GM18951 (cell line): ENCODE measurements at regions not wholly inside any gene's neighbourhood (a gene's known extent, or its start where the extent isn't known, plus 50 kb on each side); places are given as distances from the start of the nearest gene placed in this dataset.

Source experiments
- POLR2A ChIP-seq: IDR thresholded peaks from 4 replicates; pipeline ENCODE4 v1.6.1; 2011; ENCODE audit warnings: mild to moderate bottlenecking; ENCODE audit not compliant: insufficient read length, insufficient read depth; ENCODE audit errors: extremely low read depth
- in situ Hi-C: fragments of 300-500 bp; cut with MboI; formaldehyde crosslinking; loops from one replicate; pipeline ENCODE4 v1.12.0; 2022; ENCODE audit warnings: low sequenced_read_pairs, mixed read lengths, inconsistent platforms; ENCODE audit not compliant: unreplicated experiment

DNA sequence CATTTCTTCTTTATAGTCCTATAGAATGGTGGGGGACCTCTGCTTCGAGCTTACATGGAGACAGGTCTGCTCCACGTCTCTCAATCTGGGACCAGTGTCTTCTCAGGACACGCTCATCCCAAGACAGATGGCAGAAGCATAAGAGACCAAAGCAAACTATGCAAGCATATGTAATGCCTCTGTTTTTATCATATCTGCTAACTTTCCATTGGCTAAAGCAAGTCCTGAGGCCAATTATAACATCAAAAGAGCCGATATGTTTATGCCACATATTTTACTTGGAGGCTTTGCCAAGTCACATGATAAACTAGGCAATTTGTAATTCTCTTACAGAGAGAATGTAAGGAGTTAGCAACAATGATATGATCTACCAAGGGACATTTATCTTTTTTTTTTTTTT is 102.6 kb upstream of the NRBF2 start:
- in situ Hi-C loops = no loop called here
- no peak for TF ChIP-seq POLR2A

DNA sequence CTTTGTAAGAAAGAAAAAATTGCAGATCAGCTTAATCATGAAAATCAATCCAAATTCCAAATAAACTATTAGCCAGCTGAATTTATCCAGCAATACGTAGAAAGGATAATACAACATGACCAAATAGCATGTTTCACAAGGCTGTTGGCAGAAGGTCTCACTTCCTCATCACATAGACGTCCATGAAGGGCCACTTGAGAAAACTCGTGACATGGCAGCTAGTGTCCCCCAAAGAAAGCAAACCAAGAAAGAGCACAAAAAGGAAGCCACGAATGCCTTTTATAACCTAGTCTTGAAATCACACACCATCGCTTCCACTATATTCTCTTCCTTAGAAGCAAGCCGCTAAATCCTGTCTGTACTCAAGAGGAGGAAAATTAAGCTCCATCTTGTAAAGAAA is 105.6 kb upstream of the NRBF2 start:
- TF ChIP-seq POLR2A = no peak
- in situ Hi-C loops = no loop called here

DNA sequence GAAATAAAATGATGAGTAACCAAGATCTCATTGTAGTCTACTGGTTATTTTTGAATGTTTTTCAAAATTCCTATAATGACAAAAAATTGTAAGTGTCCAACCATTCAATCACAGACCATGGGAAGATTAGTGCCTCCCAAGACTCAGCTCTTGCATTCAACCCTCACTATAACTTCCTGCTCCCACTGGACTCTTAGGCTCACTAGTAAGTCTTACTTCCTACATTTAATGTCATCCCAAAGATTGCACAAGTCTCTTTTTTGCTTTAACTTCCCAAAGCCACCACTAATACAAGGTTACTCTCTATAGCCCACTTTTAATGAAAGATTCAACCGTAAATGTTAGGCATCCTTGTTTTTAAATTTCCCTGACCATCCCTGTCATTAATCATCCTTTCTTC is 111.9 kb upstream of the NRBF2 start:
- TF ChIP-seq POLR2A = no peak
- in situ Hi-C loops = no loop called here

DNA sequence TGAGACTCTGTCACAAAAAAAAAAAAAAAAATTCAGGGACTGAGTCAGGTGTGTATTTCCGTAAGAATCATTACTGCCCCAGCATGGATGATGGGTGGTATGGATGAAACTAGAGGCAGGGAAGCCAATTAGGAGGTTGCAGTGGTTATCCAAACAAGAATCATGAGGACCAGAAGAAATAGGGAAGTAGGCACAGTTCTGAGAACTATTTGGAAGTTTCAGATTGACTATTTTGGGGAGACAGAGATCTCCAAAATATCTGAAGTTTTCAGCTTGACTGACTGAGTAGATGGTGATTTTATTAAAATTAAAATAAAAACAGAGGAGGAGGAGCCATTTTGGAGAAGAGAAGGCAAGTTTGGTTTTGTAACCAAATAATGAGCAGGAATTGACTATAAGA is 119.4 kb upstream of the NRBF2 start:
- in situ Hi-C loops = no loop called here
- TF ChIP-seq POLR2A = no peak

DNA sequence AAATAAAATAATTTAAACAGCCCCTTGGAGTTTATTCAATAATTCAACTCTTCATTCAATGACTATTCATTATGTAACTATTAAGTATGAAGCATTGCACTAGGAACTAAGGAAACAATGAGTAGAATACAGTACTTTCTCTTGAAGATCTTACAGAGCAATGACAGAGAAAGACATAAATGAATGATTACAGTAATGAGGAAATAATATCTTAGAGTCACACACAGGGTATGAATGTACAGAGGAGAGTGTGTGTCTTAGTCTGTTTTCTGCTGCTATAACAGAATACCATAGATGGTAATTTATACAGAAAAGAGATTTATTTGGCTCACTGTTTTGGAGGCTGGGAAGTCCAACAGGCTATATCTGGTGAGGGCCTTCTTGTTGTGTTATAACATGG is 120.5 kb upstream of the NRBF2 start:
- TF ChIP-seq POLR2A = no peak
- in situ Hi-C loops = no loop called here

DNA sequence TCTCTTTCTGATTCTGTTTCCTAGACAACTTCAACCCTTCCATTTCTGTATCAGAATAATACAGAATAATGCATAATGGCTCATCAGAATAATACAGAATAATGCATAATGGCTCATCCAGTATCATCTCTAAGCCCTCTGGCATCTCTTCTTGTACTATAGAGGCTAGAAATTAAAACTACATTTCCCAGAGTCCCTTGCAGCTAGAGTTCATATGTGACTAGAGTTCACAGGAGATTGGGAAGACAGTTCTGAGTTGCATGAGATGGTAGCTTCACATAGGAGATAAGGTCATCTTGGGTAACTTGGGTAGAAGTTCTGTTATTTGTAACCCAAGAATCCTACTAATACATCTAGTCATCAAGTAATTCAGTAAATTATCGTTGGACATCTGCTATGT is 122.9 kb upstream of the NRBF2 start:
- in situ Hi-C loops = no loop called here
- no peak for TF ChIP-seq POLR2A

DNA sequence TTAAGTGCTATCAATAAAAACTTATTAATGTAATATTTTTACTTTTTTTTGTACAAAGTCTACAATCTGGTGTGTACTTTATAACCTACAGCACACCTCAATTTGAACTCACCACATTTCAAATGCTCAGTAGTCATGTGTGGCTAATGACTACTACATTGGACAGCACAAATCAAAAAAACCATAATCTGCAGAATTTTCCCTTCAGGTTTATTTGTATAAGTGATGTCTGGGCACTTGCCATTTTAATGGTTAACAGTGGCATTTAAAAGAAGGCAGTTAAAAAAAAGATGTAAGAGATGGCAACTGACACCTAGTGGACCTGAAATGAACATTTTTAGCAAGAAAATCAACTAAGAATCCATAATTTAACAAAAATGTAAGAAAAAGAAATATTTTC is 124.6 kb upstream of the NRBF2 start:
- TF ChIP-seq POLR2A = no peak
- in situ Hi-C loops = no loop called here

DNA sequence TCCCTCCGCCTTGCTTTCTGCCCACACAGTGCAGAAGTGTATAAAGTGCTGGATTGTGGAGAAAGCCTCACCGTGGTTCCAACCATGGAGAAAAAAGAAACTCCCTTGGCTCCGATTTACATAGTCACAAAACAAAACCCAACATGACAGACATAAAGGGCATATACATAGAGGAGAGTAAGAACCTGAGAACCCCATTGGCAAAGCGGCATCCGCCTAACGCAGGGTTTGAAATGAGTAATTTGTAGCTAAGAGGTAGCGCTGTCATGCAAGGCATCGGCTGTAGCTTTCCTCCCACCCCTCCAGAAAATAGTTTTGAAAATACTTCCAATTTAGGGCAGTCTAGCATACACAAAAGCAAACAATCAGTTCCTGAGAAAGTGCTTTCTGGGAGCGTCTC is 126.0 kb upstream of the NRBF2 start:
- in situ Hi-C loops = no loop called here
- no peak for TF ChIP-seq POLR2A

DNA sequence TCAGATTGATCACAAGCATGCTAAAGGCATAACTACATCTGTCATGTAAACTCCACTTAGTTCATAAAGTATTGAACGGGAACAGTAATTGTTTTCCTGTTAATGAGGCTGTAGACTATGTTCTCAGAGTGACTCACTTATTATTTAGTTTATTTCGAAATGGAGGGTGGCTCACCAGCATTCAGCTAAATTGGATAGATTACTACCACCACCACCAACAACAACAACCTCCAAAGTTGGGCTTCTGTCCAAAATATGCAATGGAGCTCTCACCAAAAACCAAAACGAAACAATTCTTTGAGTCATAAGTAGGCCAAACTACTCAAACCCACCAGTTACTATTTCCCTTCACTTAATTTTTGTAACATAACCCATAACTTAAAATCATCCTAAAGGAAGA is 127.9 kb upstream of the NRBF2 start:
- in situ Hi-C loops = no loop called here

DNA sequence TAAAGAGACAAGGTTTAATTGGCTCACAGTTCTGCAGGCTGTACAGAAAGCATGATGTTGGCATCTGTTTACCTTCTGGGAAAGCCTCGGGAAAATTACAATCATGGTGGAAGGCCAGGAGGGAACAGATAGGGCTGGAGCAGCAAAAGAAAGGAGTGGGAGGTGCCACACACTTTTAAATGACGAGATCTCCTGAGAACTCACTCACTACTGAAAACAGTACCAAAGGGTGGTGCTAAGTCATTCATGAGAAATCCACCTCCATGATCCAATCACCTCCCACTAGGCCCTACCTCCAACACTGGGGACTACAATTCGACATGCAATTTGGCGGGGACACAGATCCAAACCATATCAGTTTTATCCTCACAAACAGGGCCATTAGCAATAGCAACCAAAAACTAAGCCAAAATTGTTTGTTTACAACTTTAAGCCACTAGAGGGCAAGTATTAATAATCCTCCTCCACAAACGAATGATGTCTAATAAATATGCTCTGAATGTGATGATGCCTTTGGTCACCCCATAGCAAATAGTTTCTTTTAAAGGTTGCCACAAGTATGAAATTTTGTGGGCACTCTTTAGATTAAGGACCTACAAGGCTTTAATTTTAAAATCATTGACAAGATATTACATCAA is 129.2 kb upstream of the NRBF2 start:
- no peak for TF ChIP-seq POLR2A
- in situ Hi-C loops = no loop called here

More for the DNA sequence above, 127.9 kb upstream of the NRBF2 start:
- no peak for TF ChIP-seq POLR2A

DNA sequence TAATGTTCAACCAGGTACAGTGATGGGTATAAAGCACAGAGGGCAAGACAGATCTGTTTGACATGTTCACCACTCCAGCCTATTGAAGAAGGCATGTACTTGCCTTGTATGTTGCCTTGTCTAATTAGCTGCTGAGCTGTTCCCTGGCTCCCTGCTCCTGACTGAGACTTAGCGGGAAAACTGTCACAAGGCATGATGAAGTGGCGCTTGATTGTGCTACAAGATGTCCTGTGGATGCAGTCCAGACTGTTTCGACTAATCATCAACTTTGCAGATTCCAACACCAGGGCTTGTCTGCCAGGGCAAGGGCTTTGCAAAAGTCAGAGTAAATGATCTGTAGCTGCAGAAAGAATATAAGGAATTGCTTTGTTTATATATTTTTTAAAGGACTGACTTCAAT is 136.2 kb upstream of the NRBF2 start:
- in situ Hi-C loops = no loop called here
- no peak for TF ChIP-seq POLR2A

DNA sequence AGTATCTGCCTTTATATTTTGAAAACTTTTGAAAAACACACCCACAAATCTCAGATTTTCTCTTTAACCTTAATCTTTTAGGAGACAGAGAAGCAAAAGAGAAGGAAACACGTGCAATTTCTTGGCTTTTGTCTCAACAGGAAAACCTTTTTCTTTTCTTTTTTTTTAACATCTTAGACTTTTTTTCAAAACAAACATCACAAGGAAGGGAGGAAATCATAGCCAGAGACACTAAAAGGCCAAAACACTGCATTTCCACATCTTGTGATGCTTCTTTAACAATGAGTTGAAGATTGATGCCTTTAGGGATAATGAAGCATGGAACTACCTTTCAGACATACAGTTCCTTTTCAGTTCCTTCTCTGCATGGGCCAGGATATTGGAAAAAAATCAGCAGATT is 136.6 kb upstream of the NRBF2 start:
- in situ Hi-C loops = no loop called here
- no peak for TF ChIP-seq POLR2A

DNA sequence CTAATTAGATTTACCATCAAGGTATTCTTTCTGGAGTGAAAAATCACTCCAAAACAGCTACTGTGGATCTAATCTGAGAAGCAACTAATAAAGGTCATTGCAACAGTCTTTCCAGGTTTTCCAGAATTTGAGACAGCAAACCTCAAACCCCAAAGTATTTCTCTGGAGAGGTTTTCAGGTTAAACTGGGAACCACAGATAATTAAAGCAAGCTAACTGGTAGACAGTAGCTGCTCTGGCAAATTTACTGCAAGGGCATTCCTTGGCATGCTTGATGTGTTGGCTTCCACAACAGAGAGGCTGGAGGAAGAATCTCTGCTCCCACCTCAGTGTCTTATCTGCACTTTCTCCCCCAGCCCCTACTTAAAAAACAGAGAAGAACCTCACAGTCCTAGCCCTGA is 140.0 kb upstream of the NRBF2 start:
- TF ChIP-seq POLR2A = no peak
- in situ Hi-C loops = no loop called here

DNA sequence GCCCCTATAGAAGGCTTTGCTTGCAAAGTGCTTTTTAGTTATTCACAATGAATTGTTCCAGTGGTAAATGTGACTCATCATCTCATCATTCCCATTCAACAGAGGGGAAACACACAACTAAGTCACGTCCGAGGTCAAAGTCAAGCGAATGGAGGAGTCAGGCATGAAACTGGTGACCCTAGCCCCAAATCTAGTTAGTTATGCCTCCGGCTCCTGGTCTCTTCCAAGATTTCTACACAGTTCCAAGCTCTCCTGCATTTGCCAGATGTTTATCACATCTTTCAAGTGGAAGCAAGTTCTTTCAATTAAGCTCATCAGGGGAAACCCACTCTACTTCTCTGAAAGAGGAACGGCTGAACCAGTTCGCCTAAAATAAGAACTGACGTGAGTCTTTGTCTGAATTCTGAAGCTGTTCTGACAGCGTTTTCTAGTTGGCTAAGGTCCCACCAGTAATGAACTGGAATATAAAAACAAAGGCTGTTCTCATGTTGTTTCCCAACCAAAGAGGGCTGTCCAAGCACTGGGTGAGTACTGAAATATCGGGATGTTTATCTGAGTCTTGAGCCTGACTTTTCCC is 140.9 kb upstream of the NRBF2 start:
- in situ Hi-C loops = no loop called here
- TF ChIP-seq POLR2A = no peak

DNA sequence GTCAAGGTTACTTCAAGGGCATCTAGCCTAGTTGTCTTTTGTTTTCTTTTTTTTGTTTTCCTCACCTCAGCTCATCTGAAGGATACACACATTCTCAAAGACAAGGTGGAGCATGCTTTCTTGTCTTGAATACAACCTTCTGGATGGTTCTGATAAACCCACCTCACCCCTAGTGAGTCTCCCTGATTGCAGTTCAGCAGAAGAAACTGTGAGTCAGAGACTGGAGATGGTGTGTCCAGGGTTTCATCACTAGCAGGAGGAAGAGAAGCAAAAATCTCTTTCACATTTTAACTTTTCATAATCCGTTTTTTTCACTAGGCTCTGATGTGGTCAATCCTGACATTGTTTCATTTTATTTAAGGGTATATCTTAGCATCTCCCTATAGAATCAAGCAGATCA is 143.0 kb upstream of the NRBF2 start:
- no peak for TF ChIP-seq POLR2A
- in situ Hi-C loops = no loop called here

DNA sequence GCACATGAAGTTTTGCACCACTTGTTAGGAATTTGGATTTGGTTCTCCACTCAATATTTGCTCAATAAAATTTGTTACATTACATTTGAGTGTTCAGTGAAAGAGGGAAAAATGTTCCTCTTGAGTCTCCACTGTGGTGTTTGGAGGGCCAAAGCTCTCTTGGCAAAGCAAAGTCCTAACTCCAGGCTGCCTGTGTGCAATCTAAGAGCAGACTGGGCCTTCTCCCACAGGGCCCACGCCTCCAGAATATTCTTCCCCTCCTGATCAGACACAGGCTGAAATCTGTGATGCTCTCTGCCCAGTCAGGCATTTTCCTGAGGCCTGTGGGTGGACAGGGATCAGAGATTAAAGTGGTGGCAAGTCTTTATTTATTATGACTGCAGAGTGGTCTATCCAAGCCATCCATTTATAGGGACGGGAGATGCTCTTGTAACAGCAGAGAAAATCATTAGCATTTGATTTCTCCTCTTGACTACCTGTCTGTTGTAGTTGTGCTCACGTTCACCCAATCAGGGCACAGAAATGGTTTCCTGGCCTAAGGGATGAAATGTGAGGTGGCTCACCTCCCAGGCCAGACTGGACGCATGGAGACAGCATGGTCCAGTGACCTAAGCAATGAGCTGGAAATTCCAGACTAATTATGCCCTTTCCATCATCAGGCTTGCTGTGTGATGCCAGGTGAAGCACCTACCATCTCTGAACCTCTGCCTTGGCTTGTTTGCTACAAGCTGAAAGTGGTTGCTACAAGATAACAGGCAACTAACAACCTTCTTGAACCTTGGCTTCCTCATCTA is 147.1 kb upstream of the NRBF2 start:
- TF ChIP-seq POLR2A = no peak
- in situ Hi-C loops = no loop called here
